ENCODE measurements at regions not wholly inside any gene's neighbourhood (a gene's known extent, or its start where the extent isn't known, plus 50 kb on each side); places are given as distances from the start of the nearest gene placed in this dataset.

GRCh38 chr16:86321491-86321890, 188.8 kb upstream of the FOXF1 start:
- no peaks in the 10 kb centered on the region for H3K36me3 ChIP-seq (ENCODE audit: control insufficient read depth, insufficient read depth, low read length)
- no peak for DNase-seq (ENCODE audit: extremely low read depth, insufficient read length)
- H3K27me3 ChIP-seq (replicated peaks; ENCODE audit: control insufficient read depth, insufficient read depth, low read length), result no peaks in the 10 kb centered on the region; the same call in 1 of the 2 replicates
- TF ChIP-seq CTCF (IDR thresholded peaks at IDR 0.05; ENCODE audit: insufficient read depth, low read length, poor library complexity, severe bottlenecking), result no peak
- no peak overlapping the region for H3K4me3 ChIP-seq (replicated peaks; ENCODE audit: low read depth, low read length)

- DNase-seq (ENCODE audit: extremely low read depth, insufficient read length), result no peak
Measured at GRCh38 chr16:86322283-86322682, 188.0 kb upstream of the FOXF1 start.

DNA sequence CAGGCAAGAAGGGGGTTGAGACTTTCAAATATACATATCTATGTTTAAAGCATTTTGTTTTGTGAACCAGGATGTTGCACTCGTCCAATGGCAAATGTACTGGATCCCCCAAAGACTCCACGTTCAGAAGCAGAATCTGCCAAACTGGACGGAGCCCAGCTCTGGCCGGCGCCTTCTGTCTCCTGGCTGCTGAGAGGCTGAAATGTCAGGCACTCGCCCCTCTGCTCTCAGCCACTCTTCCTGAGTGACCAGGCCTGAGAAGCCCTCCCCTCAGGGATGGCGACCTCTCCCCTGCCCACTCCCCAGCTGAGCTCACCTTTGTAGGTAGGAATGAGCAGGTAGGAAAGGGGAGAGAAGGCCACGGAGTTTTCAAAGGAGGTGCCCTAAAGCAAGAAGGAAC, 187.5 kb upstream of the FOXF1 start:
- no peak for TF ChIP-seq CTCF (IDR thresholded peaks at IDR 0.05; ENCODE audit: insufficient read depth, low read length, poor library complexity, severe bottlenecking)
- Histone ChIP-seq H3K4me3 (replicated peaks; ENCODE audit: low read depth, low read length) (no peak overlapping the region), H3K36me3 (ENCODE audit: control insufficient read depth, insufficient read depth, low read length) (no peaks in the 10 kb centered on the region), H3K27me3 (replicated peaks; ENCODE audit: control insufficient read depth, insufficient read depth, low read length) (peaks cover 1% of the 10 kb centered on the region)
- no peak for DNase-seq (ENCODE audit: extremely low read depth, insufficient read length)

More at GRCh38 chr16:86322283-86322682, 188.0 kb upstream of the FOXF1 start:
- peaks cover under 1% of the 10 kb centered on the region for H3K27me3 ChIP-seq (replicated peaks; ENCODE audit: control insufficient read depth, insufficient read depth, low read length)
- no peaks in the 10 kb centered on the region for H3K36me3 ChIP-seq (ENCODE audit: control insufficient read depth, insufficient read depth, low read length)
- no peak overlapping the region for H3K4me3 ChIP-seq (replicated peaks; ENCODE audit: low read depth, low read length)
- no peak for TF ChIP-seq CTCF (IDR thresholded peaks at IDR 0.05; ENCODE audit: insufficient read depth, low read length, poor library complexity, severe bottlenecking)

- no peak overlapping the region for H3K4me3 ChIP-seq (replicated peaks; ENCODE audit: low read depth, low read length)
- no peaks in the 10 kb centered on the region for H3K36me3 ChIP-seq (ENCODE audit: control insufficient read depth, insufficient read depth, low read length)
- peaks cover 1% of the 10 kb centered on the region for H3K27me3 ChIP-seq (replicated peaks; ENCODE audit: control insufficient read depth, insufficient read depth, low read length)
- no peak for DNase-seq (ENCODE audit: extremely low read depth, insufficient read length)
- TF ChIP-seq CTCF (IDR thresholded peaks at IDR 0.05; ENCODE audit: insufficient read depth, low read length, poor library complexity, severe bottlenecking), result no peak
Measured at GRCh38 chr16:86324320-86324719, 186.0 kb upstream of the FOXF1 start.

DNA sequence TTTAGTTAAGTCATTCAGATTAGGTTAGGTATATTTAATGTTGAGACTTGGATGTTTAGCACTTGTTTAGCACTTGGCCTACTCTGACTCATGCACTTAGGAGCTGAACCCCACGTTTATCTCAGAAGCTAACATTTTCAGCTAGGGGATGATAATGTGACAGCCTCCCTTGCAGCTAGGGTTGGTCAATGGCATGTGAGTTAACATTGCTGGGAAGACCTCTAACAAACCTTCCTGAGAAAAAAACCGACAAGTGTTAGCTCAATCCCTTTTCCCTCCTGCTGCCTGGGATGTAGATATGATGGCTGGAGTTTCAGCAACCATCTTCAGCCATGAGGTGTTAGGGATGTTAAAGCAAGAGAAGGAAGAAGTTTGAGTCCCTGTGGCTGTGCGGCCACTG, 185.0 kb upstream of the FOXF1 start:
- Histone ChIP-seq H3K27me3 (replicated peaks; ENCODE audit: control insufficient read depth, insufficient read depth, low read length) (peaks cover 1% of the 10 kb centered on the region), H3K36me3 (ENCODE audit: control insufficient read depth, insufficient read depth, low read length) (no peaks in the 10 kb centered on the region), H3K4me3 (replicated peaks; ENCODE audit: low read depth, low read length) (no peak overlapping the region)
- TF ChIP-seq CTCF (IDR thresholded peaks at IDR 0.05; ENCODE audit: insufficient read depth, low read length, poor library complexity, severe bottlenecking), result no peak
- DNase-seq (ENCODE audit: extremely low read depth, insufficient read length), result no peak

DNA sequence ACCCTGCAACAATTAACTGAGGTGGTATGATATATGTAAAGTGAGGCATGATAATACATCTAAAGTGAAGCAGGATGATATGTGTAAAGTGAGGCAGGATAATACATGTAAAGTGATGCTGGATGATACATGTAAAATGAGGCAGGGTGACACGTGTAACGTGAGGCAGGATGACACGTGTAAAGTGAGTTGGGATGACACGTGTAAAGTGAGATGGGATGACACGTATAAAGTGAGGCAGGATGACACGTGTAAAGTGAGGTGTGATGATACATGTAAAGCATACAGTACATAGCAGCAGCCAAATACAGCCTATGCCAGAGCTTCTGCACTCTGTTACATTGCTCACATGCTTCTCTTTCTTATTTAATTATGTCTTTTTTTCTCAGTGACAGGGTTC, 184.4 kb upstream of the FOXF1 start:
- no peak overlapping the region for H3K4me3 ChIP-seq (replicated peaks; ENCODE audit: low read depth, low read length)
- no peak for TF ChIP-seq CTCF (IDR thresholded peaks at IDR 0.05; ENCODE audit: insufficient read depth, low read length, poor library complexity, severe bottlenecking)
- peaks cover 1% of the 10 kb centered on the region for H3K27me3 ChIP-seq (replicated peaks; ENCODE audit: control insufficient read depth, insufficient read depth, low read length)
- no peak for DNase-seq (ENCODE audit: extremely low read depth, insufficient read length)
- no peaks in the 10 kb centered on the region for H3K36me3 ChIP-seq (ENCODE audit: control insufficient read depth, insufficient read depth, low read length)

Data from GM06990 (cell line).